ENCODE measurements at regions not wholly inside any gene's neighbourhood (a gene's known extent, or its start where the extent isn't known, plus 50 kb on each side); places are given as distances from the start of the nearest gene placed in this dataset.

DNA sequence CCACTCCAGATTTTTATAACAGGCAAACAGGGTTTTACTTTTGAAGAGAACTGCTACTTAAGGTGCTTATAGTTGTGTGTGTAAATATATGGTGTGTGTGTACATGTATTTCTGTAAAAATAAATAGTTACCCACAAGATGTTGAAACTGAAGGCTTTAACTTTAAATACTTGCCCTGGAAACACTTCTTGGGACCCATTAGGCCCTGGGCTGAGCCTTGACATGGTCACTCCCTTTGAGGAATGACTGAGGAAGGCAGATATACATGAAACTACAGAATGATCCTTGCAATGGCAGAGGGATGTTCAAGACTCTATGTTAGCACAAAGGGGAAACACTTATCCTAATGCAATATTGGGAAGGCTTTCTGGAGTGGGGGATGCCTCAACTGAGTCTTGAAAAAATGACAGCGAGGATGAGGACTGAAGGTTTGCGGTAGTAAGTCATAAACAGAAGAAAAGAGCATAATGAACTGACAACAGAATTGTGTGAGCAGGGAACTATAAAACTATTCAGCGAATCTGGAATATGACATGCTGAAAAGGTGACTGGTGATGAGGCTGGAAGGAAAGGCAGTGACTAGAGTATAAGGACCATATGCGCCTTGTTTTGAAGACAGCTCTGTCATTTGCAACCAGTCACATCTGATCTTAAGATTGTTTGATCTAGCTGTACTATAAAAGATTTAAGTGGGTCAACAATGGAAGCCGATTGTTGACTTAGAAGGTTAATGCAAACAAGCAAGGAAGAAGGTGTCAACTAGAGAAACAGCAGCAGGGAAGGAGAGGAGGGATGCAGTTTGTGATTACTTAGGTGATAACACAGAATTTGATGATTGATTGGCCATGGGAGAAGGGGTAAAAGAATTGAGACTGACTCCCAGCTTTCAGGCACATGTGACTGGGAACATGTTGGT, 64.4 kb upstream of the COL21A1 start:
- DNase-seq (ENCODE audit: low spot score): no peak
- in situ Hi-C loops (cut with HindIII; ENCODE audit: low sequenced_read_pairs): no loop called here

DNA sequence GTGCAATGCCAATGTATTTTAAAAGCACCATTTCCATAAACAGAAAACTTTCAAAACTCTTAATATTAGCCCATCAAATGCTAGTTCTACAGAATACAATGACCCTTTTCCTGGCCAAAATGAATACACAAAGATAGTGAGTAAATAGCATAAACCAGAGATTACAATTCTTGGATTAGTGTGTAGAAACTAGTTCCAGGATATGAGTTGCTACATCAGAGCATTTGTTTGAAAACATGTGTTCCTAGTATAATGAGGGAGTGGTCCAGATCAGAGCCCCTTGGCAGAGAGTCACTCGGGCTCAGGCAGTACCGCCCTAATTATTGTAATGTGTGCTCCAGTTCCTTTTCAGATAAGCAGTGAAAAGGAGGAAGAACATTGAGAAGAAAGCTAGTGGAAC, 63.7 kb upstream of the COL21A1 start:
- DNase-seq (ENCODE audit: low spot score): no peak
- in situ Hi-C loops (cut with HindIII; ENCODE audit: low sequenced_read_pairs): no loop called here

DNA sequence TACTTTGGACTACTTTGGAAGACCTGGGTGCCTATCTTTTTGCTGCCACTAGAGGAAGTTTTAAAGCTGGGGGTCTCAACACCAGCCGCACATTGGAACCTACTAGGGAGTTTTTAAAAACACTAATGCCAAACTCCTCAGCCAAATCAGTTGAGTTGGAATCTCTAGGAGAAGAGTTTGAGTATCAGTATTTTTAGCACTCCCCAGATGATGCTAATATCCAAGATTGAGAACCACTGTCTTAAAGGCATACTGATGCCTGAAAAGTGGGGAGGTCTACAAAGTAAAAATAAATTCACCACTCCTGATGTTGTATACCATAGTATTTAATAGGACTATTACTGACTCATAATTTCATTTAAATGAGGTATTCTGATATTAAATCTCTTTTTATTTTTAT, 62.9 kb upstream of the COL21A1 start:
- in situ Hi-C loops (cut with HindIII; ENCODE audit: low sequenced_read_pairs): no loop called here
- no peak for DNase-seq (ENCODE audit: low spot score)

DNA sequence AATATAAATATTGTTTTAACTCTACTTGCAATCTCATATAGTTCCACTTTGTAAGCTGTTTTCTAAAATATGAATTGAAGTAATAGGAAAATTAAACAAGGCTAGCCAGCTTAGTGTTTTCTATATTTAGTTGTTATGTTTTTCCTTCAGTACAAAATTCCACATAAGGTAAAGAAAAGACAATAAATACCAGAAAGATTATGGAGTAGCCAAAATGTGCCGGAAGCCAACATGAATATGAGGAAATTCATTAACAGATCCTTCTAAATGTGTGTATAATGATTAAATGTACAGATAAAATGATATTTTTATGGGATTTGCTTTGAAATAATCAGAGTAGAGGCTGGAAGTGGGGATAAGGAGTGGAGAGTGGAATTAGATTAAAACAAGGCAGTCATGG, 52.5 kb upstream of the COL21A1 start:
- in situ Hi-C loops (cut with HindIII; ENCODE audit: low sequenced_read_pairs): no loop called here
- DNase-seq (ENCODE audit: low spot score): no peak

DNA sequence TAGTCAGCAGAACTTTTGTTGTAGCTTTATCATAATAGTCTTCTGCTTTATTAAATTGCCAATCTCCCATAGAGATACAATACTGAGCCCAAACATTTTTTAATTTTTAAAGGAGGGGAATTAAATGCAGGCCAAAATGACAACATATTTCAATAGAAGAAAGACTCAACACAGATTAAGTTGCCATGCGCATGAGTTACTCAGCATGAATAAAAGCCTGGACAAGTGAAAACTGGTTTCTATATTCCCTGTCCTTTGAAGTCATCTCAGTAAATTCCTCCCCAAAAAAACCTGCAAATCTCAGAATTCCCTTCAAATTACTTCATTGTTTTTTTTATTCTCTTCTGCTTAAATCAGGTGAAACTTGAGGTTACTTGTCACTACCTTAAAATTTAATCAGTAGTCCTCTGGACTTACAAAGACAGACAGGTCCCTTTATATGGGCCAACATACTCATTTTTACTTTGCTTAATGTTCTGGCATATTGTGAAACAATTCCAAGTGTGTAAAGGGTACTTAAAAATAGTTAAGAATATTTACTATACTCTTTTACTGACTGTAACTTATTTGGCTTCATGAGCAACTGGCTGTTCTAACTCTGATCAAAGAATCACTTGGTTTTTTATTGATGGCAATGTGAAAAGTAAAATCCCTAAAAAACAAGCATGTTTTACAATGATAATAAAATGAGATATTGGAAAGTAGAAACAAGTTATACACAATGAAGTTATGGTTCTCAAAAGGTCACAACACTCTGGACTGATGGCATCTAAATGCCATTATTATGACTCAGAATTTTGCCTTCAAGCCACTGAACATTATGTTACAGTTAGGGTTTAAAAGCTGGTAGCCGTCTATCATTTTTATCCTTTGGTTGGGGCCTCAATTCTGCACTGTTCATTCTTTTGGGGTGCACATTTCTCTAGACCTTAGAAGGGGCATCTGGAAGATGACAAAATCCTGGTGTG, 49.9 kb upstream of the COL21A1 start:
- in situ Hi-C loops (cut with HindIII; ENCODE audit: low sequenced_read_pairs): no loop called here
- DNase-seq (ENCODE audit: low spot score): no peak

Data from G401 (cell line).